HCT116 (cell line): ENCODE measurements at regions not wholly inside any gene's neighbourhood (a gene's known extent, or its start where the extent isn't known, plus 50 kb on each side); places are given as distances from the start of the nearest gene placed in this dataset.

ENCODE experiments used
- ATAC-seq: fragments of 200-7000 bp; cut with Tn5 transposase; 2 replicates; pipeline ENCODE4 v1.9.1; 2020; ENCODE audit warnings: mild to moderate bottlenecking, moderate library complexity
- BruUV-seq: library from RNA; stranded (reverse); fragments of 400-500 nt; replicated peaks from 2 replicates; lab custom pipeline; 2021; lab: Mats Ljungman, UMichigan
- CTCF ChIA-PET: fragments of 300-600 bp; sonication (Branson Sonifier 250); formaldehyde crosslinking; loops from one replicate; lab custom pipeline; 2021; ENCODE audit warnings: antibody characterized with exemption; lab: Charles Lee
- POLR2A ChIA-PET: fragments of 300-600, 350-600 bp; sonication (Branson Sonifier 250); formaldehyde crosslinking; loops from one replicate; lab custom pipeline; 2021; ENCODE audit warnings: antibody characterized with exemption; lab: Charles Lee
- RAD21 ChIA-PET, 2 experiments: fragments of 300-600 bp; sonication (Branson Sonifier 250); formaldehyde crosslinking; loops; one replicate each; lab custom pipeline; 2023; ENCODE audit warnings: low total read pairs in 2 of 2; ENCODE audit not compliant: uncharacterized antibody in 2 of 2, unreplicated experiment in 2 of 2, low non-redundant PET in 1 of 2; lab: Charles Lee
- DNase-seq: peaks from one replicate; pipeline ENCODE4 v3.0.0-alpha.2; 2010; ENCODE audit warnings: low read depth, low spot score
- H2AFZ ChIP-seq: fragments of 200-600 bp; shearing (Covaris generic), sonication (generic); 2 replicates; pipeline ENCODE4 v1.6.1; 2017; ENCODE audit warnings: low read depth, mixed run types, mixed read lengths, antibody characterized with exemption, low read length; ENCODE audit not compliant: poor library complexity, severe bottlenecking
- H3K27ac ChIP-seq: 2 replicates; pipeline ENCODE4 v1.5.1; 2012; ENCODE audit warnings: low read depth, low read length
- H3K27me3 ChIP-seq: fragments of 200-600 bp; sonication (generic); 2 replicates; pipeline ENCODE4 v1.6.1; 2016; ENCODE audit warnings: mixed run types, low read length, mixed read lengths; ENCODE audit not compliant: insufficient read depth
- H3K36me3 ChIP-seq, 2 experiments: fragments of 200-500 bp in 1 of 2; fragments of 200-600 bp in 1 of 2; sonication (Bioruptor generic) in 1 of 2; sonication (generic) in 1 of 2; 2 replicates each; pipeline versions ENCODE4 v1.5.1 to v1.6.1; 2014 to 2016; ENCODE audit warnings: low read length in 2 of 2, inconsistent platforms in 1 of 2, mixed read lengths in 1 of 2, mixed run types in 1 of 2; ENCODE audit not compliant: insufficient read depth in 2 of 2, control insufficient read depth in 1 of 2
- H3K4me1 ChIP-seq, 2 experiments: fragments of 200-600 bp in 1 of 2; sonication (generic) in 1 of 2; 2 replicates each; pipeline versions ENCODE4 v1.5.1 to v1.6.1; 2012 to 2017; ENCODE audit warnings: low read length in 2 of 2, inconsistent platforms in 1 of 2, mild to moderate bottlenecking in 1 of 2, mixed read lengths in 1 of 2, mixed run types in 1 of 2, moderate library complexity in 1 of 2; ENCODE audit not compliant: insufficient read depth in 2 of 2, control insufficient read depth in 1 of 2
- H3K4me2 ChIP-seq: fragments of 200-600 bp; sonication (generic); 2 replicates; pipeline ENCODE4 v1.6.1; 2017; ENCODE audit warnings: mixed run types, low read length, mixed read lengths
- H3K4me3 ChIP-seq, 2 experiments: fragments of 200-600 bp in 1 of 2; sonication (generic) in 1 of 2; replicated peaks in 1 of 2; 2 replicates each; pipeline ENCODE4 v1.5.1; 2011 to 2016; ENCODE audit warnings: low read length in 2 of 2, control low read depth in 1 of 2, low read depth in 1 of 2, mild to moderate bottlenecking in 1 of 2, mixed read lengths in 1 of 2, mixed run types in 1 of 2
- H3K79me2 ChIP-seq: fragments of 200-600 bp; sonication (generic); 2 replicates; pipeline ENCODE4 v1.6.1; 2017; ENCODE audit warnings: mild to moderate bottlenecking, mixed run types, low read length, moderate library complexity, mixed read lengths; ENCODE audit not compliant: insufficient read depth
- H3K9ac ChIP-seq: fragments of 200-600 bp; sonication (generic); 2 replicates; pipeline ENCODE4 v1.6.1; 2016; ENCODE audit warnings: low read length, mixed read lengths
- H3K9me2 ChIP-seq: fragments of 200-600 bp; sonication (generic), shearing (Covaris generic); 2 replicates; pipeline ENCODE4 v1.6.1; 2017; ENCODE audit warnings: mixed run types, mild to moderate bottlenecking, moderate library complexity; ENCODE audit not compliant: insufficient read depth
- H3K9me3 ChIP-seq, 2 experiments: fragments of 200-500 bp in 1 of 2; fragments of 200-600 bp in 1 of 2; sonication (Bioruptor generic) in 1 of 2; sonication (generic) in 1 of 2; 2 replicates each; pipeline ENCODE4 v1.6.1; 2014 to 2017; ENCODE audit warnings: low read length in 2 of 2, mixed read lengths in 2 of 2, inconsistent platforms in 1 of 2, low read depth in 1 of 2, mild to moderate bottlenecking in 1 of 2, mixed run types in 1 of 2, moderate library complexity in 1 of 2; ENCODE audit not compliant: control insufficient read depth in 1 of 2, insufficient read depth in 1 of 2
- H4K20me1 ChIP-seq: fragments of 200-600 bp; sonication (generic), shearing (Covaris generic); 2 replicates; pipeline ENCODE4 v1.6.1; 2017; ENCODE audit warnings: mixed run types, mild to moderate bottlenecking, moderate library complexity; ENCODE audit not compliant: insufficient read depth
- CBX3 ChIP-seq: IDR thresholded peaks from 2 replicates; pipeline ENCODE4 v1.6.1; 2012; ENCODE audit warnings: low read depth
- ELF1 ChIP-seq: IDR thresholded peaks from 2 replicates; pipeline ENCODE4 v1.6.1; 2012; ENCODE audit warnings: low read depth, borderline replicate concordance
- EZH2 ChIP-seq: fragments of 200-600 bp; sonication (generic); IDR thresholded peaks from 2 replicates; pipeline ENCODE4 v1.6.1; 2017; ENCODE audit warnings: antibody characterized with exemption, mixed run types
- EZH2phosphoT487 ChIP-seq: fragments of 200-600 bp; IDR thresholded peaks from 2 replicates; pipeline ENCODE4 v1.6.1; 2018; ENCODE audit warnings: antibody characterized with exemption, borderline replicate concordance
- FOSL1 ChIP-seq: IDR thresholded peaks from 2 replicates; pipeline ENCODE4 v1.6.1; 2012; ENCODE audit warnings: low read depth
- JUND ChIP-seq: IDR thresholded peaks from 2 replicates; pipeline ENCODE4 v1.6.1; 2012
- POLR2AphosphoS5 ChIP-seq: IDR thresholded peaks from 2 replicates; pipeline ENCODE4 v1.6.1; 2011; ENCODE audit warnings: mild to moderate bottlenecking, low read depth, low read length, moderate library complexity
- RAD21 ChIP-seq: IDR thresholded peaks from 2 replicates; pipeline ENCODE4 v1.6.1; 2012; ENCODE audit warnings: low read depth, mild to moderate bottlenecking
- SP1 ChIP-seq: IDR thresholded peaks from 2 replicates; pipeline ENCODE4 v1.6.1; 2012; ENCODE audit warnings: low read depth
- SRF ChIP-seq: IDR thresholded peaks from 2 replicates; pipeline ENCODE4 v1.6.1; 2012; ENCODE audit warnings: low read depth
- TCF7L2 ChIP-seq: IDR thresholded peaks from 2 replicates; pipeline ENCODE4 v1.7.0; 2011; ENCODE audit warnings: borderline replicate concordance, inconsistent platforms; ENCODE audit not compliant: insufficient read depth, insufficient read length; ENCODE audit errors: extremely low read depth
- YY1 ChIP-seq: IDR thresholded peaks from 2 replicates; pipeline ENCODE4 v1.6.1; 2011; ENCODE audit warnings: low read length, low read depth, moderate library complexity, mild to moderate bottlenecking; ENCODE audit not compliant: insufficient replicate concordance; ENCODE audit errors: extremely low read depth
- ZFX ChIP-seq: fragments of 450-650 bp; IDR thresholded peaks from 2 replicates; pipeline ENCODE4 v1.6.1; 2017
- intact Hi-C: fragments of 100-400 bp; cut with micrococcal nuclease; formaldehyde crosslinking; loops from 2 replicates; pipeline ENCODE4 v1.10.0; 2022
- TF ChIP-seq, protein P1 (sequence below): IDR thresholded peaks from 2 replicates; pipeline ENCODE4 v1.6.1; 2012; ENCODE audit warnings: low read depth
- TF ChIP-seq, protein P2 (sequence below), 3 experiments: fragments of 200-600 bp in 1 of 3; sonication (generic) in 1 of 3; IDR thresholded peaks in 2 of 3; conservative IDR thresholded peaks in 1 of 3; 2 replicates each; pipeline ENCODE4 v1.5.1; 2012 to 2017; ENCODE audit warnings: low read depth in 2 of 3, low read length in 2 of 3, antibody characterized with exemption in 1 of 3, borderline replicate concordance in 1 of 3, control low read depth in 1 of 3, mild to moderate bottlenecking in 1 of 3, mixed read lengths in 1 of 3, mixed run types in 1 of 3, moderate library complexity in 1 of 3; ENCODE audit not compliant: insufficient read depth in 1 of 3
- TF ChIP-seq, protein P3 (sequence below): IDR thresholded peaks from 2 replicates; pipeline ENCODE4 v1.6.1; 2012
- TF ChIP-seq, protein P4 (sequence below): IDR thresholded peaks from 2 replicates; pipeline ENCODE4 v1.6.1; 2012
- TF ChIP-seq, protein P5 (sequence below): IDR thresholded peaks from 2 replicates; pipeline ENCODE4 v1.6.1; 2011; ENCODE audit warnings: mild to moderate bottlenecking, low read length, moderate library complexity; ENCODE audit not compliant: insufficient replicate concordance; ENCODE audit errors: extremely low read depth

DNA sequence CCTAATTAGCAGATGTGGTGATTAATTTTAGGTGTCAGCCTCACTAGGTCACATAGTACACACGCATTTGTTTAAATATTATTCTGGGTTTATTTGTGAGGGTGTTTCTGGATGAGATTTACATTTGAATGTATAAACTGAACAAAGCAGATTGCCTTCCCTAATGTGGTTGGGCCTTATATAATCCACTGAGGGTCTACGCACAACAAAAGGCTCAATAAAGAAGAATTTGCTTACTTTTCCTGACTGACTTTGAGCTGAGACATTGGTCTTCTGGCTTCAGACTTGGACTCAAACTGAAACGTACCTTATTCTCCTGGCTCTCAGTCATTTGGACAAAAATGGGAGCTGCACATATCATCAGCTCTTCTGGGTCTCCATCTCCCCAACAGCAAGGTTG is 1132.3 kb upstream of the FLRT2 start:
- no peak for DNase-seq
- H3K9me2 ChIP-seq, result no peaks in the 10 kb centered on the region
- H4K20me1 ChIP-seq, result no peaks in the 10 kb centered on the region
- ChIA-PET RAD21 (no interaction called here), POLR2A (no interaction called here), CTCF (no interaction called here)
- H3K4me1 ChIP-seq, result no peaks in the 10 kb centered on the region
- H3K4me2 ChIP-seq, result no peak overlapping the region
- H3K79me2 ChIP-seq, result no peaks in the 10 kb centered on the region
- H3K9ac ChIP-seq, result no peak overlapping the region
- H3K4me3 ChIP-seq, result no peak overlapping the region
- no peak for ATAC-seq
- intact Hi-C loops, result no loop called here
- H3K27me3 ChIP-seq, result no peaks in the 10 kb centered on the region
- no peaks in the 10 kb centered on the region for H3K36me3 ChIP-seq
- no peak overlapping the region for H3K27ac ChIP-seq
- H2AFZ ChIP-seq, result no peak overlapping the region
- BruUV-seq, result no TSS peak
- H3K9me3 ChIP-seq, result peaks cover 3 to 10% of the 10 kb centered on the region in 2 experiments; a peak in 2 of 4 replicates
- TF ChIP-seq TCF7L2 (no peak), CBX3 (no peak), JUND (no peak), FOSL1 (no peak), EZH2 (no peak), ELF1 (no peak), SRF (no peak), EZH2phosphoT487 (no peak), ZFX (no peak), POLR2AphosphoS5 (no peak), SP1 (no peak), RAD21 (no peak), YY1 (no peak)
- TF ChIP-seq, protein P1, sequence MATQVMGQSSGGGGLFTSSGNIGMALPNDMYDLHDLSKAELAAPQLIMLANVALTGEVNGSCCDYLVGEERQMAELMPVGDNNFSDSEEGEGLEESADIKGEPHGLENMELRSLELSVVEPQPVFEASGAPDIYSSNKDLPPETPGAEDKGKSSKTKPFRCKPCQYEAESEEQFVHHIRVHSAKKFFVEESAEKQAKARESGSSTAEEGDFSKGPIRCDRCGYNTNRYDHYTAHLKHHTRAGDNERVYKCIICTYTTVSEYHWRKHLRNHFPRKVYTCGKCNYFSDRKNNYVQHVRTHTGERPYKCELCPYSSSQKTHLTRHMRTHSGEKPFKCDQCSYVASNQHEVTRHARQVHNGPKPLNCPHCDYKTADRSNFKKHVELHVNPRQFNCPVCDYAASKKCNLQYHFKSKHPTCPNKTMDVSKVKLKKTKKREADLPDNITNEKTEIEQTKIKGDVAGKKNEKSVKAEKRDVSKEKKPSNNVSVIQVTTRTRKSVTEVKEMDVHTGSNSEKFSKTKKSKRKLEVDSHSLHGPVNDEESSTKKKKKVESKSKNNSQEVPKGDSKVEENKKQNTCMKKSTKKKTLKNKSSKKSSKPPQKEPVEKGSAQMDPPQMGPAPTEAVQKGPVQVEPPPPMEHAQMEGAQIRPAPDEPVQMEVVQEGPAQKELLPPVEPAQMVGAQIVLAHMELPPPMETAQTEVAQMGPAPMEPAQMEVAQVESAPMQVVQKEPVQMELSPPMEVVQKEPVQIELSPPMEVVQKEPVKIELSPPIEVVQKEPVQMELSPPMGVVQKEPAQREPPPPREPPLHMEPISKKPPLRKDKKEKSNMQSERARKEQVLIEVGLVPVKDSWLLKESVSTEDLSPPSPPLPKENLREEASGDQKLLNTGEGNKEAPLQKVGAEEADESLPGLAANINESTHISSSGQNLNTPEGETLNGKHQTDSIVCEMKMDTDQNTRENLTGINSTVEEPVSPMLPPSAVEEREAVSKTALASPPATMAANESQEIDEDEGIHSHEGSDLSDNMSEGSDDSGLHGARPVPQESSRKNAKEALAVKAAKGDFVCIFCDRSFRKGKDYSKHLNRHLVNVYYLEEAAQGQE, result no peak
- TF ChIP-seq, protein P2, sequence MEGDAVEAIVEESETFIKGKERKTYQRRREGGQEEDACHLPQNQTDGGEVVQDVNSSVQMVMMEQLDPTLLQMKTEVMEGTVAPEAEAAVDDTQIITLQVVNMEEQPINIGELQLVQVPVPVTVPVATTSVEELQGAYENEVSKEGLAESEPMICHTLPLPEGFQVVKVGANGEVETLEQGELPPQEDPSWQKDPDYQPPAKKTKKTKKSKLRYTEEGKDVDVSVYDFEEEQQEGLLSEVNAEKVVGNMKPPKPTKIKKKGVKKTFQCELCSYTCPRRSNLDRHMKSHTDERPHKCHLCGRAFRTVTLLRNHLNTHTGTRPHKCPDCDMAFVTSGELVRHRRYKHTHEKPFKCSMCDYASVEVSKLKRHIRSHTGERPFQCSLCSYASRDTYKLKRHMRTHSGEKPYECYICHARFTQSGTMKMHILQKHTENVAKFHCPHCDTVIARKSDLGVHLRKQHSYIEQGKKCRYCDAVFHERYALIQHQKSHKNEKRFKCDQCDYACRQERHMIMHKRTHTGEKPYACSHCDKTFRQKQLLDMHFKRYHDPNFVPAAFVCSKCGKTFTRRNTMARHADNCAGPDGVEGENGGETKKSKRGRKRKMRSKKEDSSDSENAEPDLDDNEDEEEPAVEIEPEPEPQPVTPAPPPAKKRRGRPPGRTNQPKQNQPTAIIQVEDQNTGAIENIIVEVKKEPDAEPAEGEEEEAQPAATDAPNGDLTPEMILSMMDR (IDR thresholded peaks at IDR 0.05 in 2 of 3, conservative IDR thresholded peaks at IDR 0.05 in 1 of 3; ENCODE audit: borderline replicate concordance in 1 of 3, insufficient read depth in 1 of 3, low read depth in 2 of 3, low read length in 2 of 3), result no peak
- TF ChIP-seq, protein P3, sequence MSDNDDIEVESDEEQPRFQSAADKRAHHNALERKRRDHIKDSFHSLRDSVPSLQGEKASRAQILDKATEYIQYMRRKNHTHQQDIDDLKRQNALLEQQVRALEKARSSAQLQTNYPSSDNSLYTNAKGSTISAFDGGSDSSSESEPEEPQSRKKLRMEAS, result no peak
- TF ChIP-seq, protein P4, sequence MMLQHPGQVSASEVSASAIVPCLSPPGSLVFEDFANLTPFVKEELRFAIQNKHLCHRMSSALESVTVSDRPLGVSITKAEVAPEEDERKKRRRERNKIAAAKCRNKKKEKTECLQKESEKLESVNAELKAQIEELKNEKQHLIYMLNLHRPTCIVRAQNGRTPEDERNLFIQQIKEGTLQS, result no peak
- TF ChIP-seq, protein P5, sequence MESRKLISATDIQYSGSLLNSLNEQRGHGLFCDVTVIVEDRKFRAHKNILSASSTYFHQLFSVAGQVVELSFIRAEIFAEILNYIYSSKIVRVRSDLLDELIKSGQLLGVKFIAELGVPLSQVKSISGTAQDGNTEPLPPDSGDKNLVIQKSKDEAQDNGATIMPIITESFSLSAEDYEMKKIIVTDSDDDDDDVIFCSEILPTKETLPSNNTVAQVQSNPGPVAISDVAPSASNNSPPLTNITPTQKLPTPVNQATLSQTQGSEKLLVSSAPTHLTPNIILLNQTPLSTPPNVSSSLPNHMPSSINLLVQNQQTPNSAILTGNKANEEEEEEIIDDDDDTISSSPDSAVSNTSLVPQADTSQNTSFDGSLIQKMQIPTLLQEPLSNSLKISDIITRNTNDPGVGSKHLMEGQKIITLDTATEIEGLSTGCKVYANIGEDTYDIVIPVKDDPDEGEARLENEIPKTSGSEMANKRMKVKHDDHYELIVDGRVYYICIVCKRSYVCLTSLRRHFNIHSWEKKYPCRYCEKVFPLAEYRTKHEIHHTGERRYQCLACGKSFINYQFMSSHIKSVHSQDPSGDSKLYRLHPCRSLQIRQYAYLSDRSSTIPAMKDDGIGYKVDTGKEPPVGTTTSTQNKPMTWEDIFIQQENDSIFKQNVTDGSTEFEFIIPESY, result no peak
- TF ChIP-seq, all 23 proteins: peak for 0
